ENCODE measurements at regions not wholly inside any gene's neighbourhood (a gene's known extent, or its start where the extent isn't known, plus 50 kb on each side); places are given as distances from the start of the nearest gene placed in this dataset.

DNA sequence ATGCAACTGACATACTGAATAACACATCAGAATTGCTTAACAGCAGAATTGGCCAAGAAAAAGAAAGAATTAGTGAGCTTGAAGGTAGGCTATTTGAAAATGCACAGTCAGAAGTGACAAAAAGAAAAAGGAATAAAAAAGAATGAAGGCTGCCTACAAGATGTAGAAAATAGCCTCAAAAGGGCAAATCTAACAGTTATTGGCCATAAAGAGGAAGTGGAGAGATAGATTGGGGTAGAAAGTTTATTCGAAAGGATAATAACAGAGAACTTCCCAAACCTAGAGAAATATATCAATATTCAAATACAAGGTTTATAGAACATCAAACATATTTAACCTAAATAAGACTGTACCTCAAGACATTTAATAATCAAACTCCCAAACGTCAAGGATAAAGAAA is 67.5 kb downstream of the ATP6V1G3 start:
- DNase-seq (ENCODE audit: low read depth in 2 of 2) = no peak

DNA sequence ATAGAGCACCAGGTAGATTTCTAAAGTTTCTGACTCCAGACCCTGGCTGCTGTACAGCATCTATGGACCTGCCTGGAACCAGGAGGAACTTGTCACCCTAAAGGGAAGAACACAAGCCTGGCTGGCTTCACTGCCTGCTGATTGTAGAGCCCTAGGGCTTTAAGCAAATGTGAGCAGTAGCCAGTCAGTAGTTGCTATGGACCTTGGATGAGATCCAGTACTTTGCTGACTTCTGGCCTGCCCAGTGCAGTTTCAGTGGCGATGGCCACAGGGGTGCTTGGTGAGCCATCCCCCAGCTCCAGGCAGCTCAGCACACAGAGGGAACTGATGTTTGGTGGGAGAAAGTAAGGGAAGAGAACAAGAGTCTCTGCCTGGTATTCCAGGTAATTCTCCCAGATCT is 68.4 kb downstream of the ATP6V1G3 start:
- no peak for DNase-seq (ENCODE audit: low read depth in 2 of 2)

DNA sequence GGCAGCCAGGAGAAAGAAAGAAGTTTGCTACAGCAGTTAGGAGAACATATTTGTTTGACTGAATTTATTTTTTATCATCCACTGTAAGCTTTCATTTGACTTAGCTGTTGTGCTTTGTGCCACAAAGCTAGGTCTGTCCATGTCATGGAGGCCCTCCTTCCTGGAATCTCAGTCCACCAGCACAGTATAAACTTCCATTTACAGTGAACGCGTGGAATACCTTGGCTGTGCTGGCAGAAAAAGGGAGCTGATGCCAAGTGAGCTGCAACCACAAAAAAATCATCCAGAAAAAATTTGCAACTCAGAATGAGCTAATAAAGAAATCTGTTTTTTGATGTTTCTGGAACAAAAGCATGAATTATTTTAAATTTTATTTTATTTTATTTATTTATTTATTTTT is 72.6 kb downstream of the ATP6V1G3 start:
- no peak for DNase-seq (ENCODE audit: low read depth in 2 of 2)

DNA sequence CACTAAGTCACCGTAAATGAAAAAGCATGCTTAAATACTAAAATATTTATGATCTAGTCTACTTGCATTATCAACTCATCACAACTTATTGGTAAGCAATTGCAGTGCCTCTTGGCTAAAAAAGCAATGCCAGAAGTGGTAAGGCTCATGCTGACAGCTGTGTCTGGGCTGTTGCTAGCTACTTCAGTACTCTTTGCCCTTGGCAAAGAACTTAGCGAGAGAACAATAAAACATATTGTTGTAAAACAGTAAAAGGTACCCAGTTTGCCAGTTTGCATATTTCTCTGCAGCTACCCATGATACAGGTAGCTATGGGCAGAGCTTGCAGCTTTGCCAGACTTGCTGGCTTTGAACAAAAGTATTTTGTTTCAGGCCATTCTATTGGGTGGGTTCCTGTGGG is 73.1 kb downstream of the ATP6V1G3 start:
- no peak for DNase-seq (ENCODE audit: low read depth in 2 of 2)

DNA sequence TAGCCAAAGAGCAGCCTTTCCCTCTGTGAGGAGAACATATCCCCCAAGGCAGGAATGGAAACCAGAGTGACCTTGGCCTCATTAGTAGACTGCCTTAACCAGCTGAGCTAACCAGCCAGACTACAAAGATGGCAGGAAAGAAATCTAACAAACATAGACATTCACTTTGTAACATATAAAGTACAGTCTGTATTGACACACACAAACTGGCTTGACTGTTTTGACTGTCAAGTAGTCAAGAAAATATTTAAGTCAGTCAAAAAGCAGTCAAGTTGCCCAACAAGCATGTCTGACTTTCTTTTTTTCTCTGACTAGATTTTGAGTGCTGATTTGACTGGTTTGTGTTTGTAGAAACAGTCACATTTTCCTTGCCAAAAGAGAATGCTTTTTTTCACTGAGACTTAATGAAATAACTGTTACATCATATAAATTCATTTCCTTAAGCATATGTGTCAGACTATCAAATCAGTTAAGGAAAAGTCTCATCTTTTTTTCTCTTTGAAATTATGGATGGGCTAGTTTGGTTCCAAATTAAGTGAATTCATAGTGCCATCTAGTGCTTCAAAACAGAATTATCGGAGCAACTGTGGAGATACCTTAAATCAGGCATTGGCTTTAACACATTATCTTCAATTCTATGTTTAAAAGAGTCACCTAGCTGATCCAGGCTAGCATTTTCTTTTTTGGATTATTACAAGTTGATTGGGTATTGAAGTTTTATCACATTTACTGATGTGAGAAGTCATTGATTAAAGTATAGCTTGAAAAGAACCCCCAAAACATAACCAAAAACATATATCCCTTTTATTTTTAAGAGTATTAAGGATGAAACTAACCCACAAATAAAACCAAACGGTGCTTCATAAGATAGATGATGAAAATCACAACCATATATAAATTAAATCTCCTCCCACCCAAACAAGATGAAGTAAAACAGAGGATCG is 75.0 kb downstream of the ATP6V1G3 start:
- DNase-seq (ENCODE audit: low read depth in 2 of 2) = peak; percentile 60 to 67

DNA sequence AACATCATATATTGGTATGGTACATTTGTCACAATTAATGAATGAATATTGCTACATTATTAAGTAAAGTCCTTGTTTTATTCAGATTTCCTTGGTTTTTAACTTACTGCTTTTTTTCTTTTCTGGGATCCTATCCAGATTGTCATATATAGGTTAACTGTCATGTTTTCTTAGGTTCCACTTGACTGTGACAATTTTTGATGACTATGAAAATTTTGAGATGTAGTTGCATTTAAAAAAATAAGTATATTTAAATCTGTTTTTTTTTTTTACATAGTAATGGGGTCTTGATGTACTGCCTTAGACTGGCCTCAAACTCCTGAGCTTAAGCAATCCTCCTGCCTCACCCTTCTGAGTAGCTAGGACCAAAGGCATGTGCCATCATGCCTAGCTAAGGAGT is 76.8 kb downstream of the ATP6V1G3 start:
- DNase-seq (ENCODE audit: low read depth in 2 of 2) = no peak

DNA sequence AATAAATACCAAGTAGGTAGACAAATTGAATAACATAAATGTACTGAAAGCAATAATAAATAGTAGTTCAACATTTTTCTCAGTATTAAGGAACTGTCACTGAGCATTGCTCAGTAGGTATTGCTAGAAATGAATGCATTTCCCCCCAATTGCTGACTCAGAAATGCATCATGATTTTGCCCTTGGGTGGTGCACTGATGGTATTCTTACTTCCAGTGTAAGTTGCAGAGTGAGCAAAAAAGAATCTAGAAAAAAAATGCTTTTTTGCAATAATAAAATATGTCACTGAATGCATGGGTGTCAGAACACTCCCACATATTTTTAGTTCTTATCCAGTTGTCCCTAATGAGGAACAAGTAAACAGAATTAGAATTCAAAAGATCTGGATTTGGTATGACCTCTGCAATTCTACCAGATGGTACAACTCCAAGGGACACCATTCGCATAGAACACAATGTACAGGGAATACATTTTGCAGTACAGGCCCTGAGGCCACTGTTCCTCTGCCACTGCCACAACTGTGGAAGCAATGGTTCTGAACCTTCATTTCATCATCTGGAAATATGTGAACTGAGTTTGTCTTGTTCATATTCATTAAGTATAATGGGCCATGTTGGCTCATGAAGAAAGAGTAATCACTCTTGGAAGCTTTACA is 78.0 kb downstream of the ATP6V1G3 start:
- DNase-seq (ENCODE audit: low read depth in 2 of 2) = peak in 1 of 2 donors; percentile 10

DNA sequence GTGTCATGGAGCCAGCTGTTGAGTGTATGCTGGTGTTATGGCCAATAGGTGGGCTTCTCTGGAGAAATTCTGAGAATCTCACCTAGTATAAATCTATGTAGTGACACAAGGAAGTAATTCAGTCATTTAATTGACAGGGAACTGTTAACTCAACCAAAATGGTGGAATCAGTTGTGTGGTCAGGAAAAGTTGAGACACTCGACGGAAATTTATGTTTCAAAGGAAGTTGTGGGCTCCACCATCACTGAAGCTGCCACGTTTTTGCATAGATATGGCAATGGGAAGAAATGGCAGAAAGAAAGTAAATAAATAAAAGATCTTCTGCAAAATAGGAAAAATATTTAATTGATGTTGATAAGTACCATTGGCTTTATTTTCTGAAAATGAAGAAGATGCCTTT is 84.5 kb downstream of the ATP6V1G3 start:
- DNase-seq (ENCODE audit: low read depth in 2 of 2) = no peak

DNA sequence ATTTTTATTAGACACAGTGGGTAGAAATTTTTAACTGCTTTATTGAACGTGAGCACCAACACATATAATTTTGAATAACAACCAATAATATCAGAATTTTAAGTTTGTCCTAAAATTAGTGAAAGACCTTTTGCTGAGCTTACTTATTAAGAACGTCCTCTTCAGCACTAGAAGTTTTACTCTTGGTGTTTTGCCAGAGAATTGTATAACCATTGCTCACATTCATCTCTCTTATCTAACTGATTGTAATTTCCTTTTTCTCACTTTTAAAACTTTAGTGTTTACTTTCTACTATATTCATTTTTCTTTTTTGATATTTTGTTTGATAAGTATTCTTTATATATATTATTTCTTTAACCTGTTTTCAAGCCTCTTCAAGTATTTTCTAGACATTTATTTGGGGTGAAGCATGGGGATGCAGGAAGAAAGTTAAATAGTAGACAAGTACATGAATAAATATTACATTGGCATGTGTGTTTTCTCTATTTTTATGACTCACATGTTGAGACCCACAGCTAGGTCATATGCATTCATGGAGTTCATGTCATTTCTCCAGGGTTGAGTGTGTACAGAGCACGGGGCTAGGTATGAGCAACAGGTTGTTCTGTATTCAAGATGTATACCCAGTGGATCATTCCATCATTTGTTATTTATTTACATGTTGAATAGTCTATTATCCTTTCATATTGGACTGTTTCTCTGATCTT is 90.6 kb downstream of the ATP6V1G3 start:
- peak in 1 of 2 donors; percentile 78 for DNase-seq (ENCODE audit: low read depth in 2 of 2)

DNA sequence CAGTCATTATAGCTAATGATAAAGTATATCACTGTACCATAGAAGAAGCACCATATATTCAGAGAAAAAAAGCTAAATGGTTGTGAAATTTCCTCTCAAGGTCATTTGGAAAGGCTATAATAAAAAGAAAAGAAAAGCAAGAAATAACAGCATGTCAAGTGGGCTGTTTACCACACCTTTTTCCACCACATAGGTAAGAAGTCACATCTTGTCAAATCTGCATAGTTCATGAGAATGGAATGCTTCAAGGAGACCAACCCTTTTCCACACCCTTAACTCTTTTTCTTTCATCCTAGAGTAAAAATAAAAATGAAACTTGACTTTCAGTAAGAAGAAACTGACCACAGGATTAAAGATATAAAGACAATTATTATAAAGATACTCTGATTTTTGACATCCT is 91.2 kb downstream of the ATP6V1G3 start:
- no peak for DNase-seq (ENCODE audit: low read depth in 2 of 2)

DNA sequence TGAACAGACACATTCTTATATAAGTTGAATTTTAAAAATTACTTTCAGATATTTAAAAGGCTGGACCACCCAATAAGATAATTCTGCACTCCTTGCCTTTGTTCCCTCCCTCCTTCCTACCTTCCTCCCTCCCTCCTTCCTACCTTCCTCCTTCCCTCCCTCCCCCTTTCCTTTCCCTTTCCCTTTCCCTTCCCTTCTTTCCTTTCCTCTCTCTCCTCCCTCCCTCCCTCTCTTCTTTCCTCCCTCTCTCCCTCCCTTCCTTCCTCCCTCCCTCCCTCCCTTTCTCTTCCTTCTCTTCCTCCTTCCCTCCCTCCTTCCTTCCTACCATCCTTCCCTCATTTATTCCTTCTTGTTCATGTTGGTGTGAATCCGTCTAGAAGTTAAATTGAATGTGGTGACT is 93.0 kb downstream of the ATP6V1G3 start:
- DNase-seq (ENCODE audit: low read depth in 2 of 2) = no peak

DNA sequence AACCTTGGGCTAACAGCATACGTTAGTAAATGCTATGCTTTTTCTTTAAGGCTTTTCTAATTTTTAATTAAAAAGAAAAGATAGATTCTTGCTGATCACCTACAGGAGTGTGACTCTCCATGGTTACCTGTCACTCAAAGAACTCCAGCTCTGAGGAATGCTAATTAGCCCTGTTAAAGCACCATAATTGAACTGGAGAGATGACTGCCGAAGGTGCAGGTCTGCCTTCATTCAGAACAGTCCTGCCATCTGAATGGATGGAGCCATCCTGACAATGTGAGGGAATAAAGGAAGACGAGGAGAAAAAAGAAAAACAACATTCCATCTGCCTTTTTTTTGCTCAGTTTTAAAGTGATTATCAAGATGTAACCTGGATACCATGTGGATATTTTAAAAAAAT is 94.6 kb downstream of the ATP6V1G3 start:
- peak in 1 of 2 donors; percentile 22 for DNase-seq (ENCODE audit: low read depth in 2 of 2)

DNA sequence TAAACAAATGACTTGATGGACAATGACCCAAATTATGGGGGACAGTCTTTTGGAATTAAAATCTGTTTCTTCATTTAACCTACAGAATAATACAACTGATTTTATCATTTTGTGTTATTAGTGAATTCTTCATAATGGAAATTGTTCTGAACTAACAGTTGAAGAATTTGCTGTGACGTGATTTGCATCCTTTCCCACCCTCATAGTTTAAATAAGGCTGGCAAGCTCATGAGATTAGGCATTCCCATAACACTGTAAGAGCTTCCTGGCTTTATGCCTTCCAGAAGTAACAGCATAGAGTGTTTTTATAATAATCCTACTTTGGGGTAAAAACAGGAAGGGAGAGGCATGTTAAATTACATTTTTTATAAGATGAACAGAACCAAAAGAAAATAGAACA is 95.7 kb downstream of the ATP6V1G3 start:
- DNase-seq (ENCODE audit: low read depth in 2 of 2) = peak; percentile 91 to 94

DNA sequence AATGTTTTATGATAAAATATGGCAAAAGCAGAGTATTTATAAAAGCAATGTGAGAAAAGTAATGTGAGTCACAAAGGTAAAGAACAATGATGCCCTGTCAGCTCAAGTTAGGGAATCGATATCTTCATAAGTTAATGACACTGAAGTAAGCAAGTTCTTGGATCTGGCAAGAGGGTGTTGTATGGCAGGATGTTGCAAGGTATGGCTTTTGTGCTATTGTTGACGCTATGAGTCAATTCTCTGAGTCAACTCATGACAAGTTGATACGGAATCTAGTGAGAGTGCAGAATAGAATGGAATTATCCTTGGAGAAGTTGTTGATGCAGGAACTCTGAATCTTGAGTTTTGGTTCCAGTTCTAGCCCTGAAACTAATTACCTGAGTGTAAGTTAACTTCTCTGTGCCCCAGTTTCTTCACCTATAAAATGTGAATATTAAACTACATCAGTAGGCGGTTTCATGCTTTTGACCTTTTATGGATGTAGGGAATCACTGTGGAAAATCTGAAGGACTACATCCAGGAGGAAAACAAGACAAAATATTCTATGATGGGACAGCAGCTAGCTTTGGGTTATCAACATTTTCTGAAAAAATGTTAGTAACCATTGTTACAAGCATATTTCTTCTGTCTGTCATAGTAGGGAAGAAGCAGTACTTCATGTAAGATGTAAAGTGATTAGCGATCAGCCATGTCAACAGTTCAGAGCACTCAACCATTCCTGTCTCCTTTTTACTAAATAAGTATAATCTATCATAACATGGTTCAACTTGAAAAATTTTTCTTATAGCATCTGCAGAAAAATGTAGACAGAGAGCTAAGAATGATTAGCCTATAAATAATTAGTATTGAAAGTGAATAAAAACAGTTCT is 96.9 kb downstream of the ATP6V1G3 start:
- DNase-seq (ENCODE audit: low read depth in 2 of 2) = peak; percentile 52 to 94

DNA sequence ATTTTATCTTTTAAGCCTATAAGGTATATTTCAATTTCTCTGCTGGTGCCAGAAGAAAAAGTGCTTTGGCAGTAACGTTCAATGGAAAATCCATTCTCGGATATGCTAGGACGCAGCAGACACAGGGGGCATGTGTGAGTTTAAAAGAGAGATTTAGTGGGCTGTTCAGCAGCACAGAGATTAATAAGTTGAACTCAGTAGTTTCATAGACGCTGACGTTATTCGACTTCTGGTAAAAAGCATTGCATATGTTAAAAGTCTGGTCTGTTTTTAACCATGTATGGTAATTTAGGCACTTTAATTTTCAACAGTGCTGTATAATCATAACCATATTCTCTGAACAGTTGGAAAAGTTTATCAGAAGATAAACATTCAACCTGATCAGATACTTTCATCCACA is 99.6 kb downstream of the ATP6V1G3 start:
- no peak for DNase-seq (ENCODE audit: low read depth in 2 of 2)

DNA sequence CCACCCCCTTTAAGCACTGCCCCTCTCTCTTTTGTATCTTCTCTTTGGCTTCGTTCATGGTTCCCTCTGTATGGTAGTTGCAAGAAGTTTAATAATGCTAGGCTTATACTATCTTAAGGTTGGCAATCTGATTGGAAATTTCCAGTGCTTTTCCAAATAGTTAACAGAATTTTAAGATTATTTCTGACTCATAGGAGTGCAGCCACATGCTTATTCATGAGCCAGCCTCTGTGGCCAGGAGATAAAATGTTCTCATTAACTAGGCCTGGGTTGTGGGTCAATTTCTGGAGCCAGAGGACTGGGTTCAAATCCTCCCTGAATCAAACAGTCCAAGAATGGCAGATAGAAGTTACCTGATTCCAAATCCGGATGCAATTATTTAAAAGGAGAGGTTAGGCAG is 103.1 kb downstream of the ATP6V1G3 start:
- no peak for DNase-seq (ENCODE audit: low read depth in 2 of 2)

DNA sequence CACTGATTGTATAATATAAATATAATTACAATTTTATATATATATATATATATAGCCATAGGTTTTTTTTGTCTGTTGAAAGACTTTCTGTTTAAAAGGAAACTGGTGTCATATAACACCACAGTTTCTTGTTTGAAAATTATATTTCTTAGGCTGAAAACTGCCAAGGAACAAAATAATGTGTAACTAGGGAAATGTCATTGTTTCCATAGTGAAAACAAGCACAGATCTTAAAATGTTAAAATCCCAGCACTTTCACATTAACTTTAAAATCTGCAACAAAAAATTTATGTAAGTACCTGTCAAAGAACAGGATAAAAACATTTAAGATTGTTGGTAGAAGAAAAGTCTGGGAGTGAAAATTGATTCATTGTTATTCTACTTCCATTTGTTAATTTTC is 104.2 kb downstream of the ATP6V1G3 start:
- peak in 1 of 2 donors; percentile 8 for DNase-seq (ENCODE audit: low read depth in 2 of 2)

DNA sequence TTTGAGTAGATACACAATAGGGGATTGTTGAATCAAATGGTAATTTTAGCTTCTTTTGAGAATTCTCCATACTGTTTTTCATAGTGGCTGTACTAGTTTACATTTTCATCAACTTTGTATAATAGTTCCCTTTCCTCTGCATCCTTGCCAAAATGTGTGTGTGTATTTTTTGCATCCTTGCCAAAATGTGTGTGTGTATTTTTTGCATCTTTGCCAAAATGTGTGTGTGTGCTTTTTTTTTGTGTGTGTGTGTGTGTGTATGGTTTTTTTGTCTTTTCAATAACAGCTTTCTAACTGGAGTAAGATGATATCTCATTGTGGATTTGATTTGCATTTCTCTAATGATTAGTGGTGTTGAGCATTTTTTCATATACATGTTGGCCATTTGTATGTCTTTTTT is 105.4 kb downstream of the ATP6V1G3 start:
- DNase-seq (ENCODE audit: low read depth in 2 of 2) = peak; percentile 52 to 67

DNA sequence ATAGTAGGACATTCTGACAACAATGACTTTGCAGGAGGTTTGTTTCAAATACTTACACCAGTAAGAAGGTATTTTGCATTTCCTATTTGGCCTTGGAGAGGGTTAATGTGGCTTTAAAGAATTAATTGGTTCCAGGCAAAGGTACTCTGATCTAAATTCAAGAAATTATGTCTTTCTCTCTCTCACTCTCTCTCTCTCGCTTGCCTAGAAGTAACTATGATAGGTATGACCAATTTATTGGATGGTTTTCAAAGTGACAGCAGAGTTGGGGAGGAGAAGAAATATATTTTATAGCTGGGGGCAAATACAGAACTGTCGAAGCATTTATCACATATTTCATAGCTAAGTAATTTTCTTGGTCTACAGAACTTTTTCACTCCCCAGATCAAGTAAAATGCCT is 116.0 kb downstream of the ATP6V1G3 start:
- DNase-seq (ENCODE audit: low read depth in 2 of 2) = no peak

DNA sequence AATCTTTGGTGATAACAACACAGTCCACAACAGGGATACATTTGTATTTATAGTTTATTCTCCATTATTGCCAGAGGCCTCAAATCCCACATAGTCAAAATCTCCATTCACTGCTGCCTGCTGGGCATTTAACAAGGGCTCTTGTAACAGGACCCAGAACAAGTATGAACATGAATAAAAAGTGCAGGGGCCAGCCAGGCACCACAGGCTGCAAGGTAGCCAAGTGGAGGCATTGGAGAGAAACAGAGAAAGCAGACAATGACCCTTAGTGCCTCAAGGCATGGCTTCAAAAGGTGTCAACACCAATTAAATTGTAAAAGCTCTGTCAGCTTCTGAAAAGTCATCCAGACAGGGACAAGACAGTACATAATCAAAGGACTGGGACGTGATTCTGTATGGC is 116.8 kb downstream of the ATP6V1G3 start:
- no peak for DNase-seq (ENCODE audit: low read depth in 2 of 2)

DNA sequence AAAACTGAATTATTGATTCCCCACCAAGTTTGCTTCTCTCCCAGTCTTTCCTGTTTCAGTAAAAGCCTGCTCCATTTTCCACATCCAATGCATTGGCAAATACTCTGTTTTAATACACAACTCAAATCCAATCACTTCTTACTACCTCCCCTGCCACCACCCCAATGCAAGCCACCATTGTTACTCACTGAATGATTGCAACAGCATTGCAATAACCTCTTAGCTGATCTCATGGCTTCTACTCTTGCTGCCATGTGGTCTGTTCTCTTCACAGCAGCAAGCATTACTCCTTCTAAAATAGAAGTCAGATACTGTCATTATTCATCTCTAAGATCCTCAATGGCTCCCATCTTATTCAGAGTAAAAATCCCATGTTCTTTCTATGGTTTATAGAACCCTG is 123.4 kb downstream of the ATP6V1G3 start:
- no peak for DNase-seq (ENCODE audit: low read depth in 2 of 2)

Measured in dermis microvascular lymphatic vessel endothelial cell (primary cell).